ENCODE measurements at regions not wholly inside any gene's neighbourhood (a gene's known extent, or its start where the extent isn't known, plus 50 kb on each side); places are given as distances from the start of the nearest gene placed in this dataset.

DNA sequence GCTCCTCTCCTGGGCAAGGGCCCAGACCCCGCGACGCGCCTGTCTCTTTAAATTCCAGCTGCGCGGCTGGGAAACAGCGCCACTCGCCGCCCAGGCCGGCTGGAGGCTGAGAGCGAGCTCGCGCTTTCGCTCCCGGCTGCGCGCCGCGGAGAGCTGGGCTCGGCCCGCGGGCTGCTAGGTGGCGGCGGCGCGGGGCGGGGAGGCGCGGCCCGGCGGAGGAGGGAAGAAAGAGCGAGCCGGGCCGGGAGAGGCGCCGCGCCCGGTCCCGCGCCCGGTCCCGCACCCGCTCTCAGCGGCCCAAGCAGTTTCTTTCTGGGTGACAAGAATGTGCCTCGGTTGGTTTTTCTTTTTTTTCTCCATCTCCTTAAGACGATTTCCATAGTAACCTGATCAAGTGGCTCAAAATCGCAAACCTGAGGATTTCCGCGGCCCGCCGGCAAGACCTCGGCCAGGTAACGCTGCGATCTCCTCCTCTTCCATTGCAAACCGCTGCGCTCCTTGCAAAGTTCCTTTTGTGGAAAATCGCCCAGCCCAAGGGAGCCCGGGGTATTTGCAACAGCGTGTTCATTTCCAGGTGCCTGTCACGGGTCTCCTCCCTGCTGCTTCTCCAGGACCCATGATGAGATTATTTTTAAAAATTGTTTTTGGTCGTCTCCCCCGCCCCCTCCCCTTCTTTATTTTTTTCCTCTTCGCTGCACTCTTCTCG lies 259.5 kb upstream of the E2F7 start:
- TF ChIP-seq, protein P1, sequence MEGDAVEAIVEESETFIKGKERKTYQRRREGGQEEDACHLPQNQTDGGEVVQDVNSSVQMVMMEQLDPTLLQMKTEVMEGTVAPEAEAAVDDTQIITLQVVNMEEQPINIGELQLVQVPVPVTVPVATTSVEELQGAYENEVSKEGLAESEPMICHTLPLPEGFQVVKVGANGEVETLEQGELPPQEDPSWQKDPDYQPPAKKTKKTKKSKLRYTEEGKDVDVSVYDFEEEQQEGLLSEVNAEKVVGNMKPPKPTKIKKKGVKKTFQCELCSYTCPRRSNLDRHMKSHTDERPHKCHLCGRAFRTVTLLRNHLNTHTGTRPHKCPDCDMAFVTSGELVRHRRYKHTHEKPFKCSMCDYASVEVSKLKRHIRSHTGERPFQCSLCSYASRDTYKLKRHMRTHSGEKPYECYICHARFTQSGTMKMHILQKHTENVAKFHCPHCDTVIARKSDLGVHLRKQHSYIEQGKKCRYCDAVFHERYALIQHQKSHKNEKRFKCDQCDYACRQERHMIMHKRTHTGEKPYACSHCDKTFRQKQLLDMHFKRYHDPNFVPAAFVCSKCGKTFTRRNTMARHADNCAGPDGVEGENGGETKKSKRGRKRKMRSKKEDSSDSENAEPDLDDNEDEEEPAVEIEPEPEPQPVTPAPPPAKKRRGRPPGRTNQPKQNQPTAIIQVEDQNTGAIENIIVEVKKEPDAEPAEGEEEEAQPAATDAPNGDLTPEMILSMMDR (IDR thresholded peaks at IDR 0.05), result peak in 5 of 6 experiments; percentile 16 to 51 (median 36)
- TF ChIP-seq POLR2A (IDR thresholded peaks at IDR 0.05), result no peak
- TF ChIP-seq POLR2AphosphoS5 (IDR thresholded peaks at IDR 0.05), result no peak
